Esophagus muscularis mucosa (tissue), 4 donors: ENCODE measurements at regions not wholly inside any gene's neighbourhood (a gene's known extent, or its start where the extent isn't known, plus 50 kb on each side); places are given as distances from the start of the nearest gene placed in this dataset.

Source experiments
- EP300 ChIP-seq: sonication (generic); formaldehyde crosslinking; IDR thresholded peaks from one replicate; pipeline ENCODE4 v1.6.1; 2017; ENCODE audit warnings: antibody characterized with exemption
- POLR2A ChIP-seq: fragments of 450-650 bp; IDR thresholded peaks from one replicate; pipeline ENCODE4 v1.6.1; 2017; ENCODE audit warnings: antibody characterized with exemption, moderate library complexity, mild to moderate bottlenecking, low read depth
- TF ChIP-seq, protein P1 (sequence below), 3 experiments: fragments of 200-600 bp in 2 of 3; fragments of 450-650 bp in 1 of 3; sonication (generic) in 2 of 3; IDR thresholded peaks; one replicate each; pipeline ENCODE4 v1.5.1; 2017 to 2019; ENCODE audit warnings: antibody characterized with exemption in 3 of 3, mild to moderate bottlenecking in 2 of 3, moderate library complexity in 1 of 3

GRCh38 chr9:109972026-109972882 lies 192.3 kb downstream of the PALM2AKAP2 start:
- TF ChIP-seq POLR2A (no peak), EP300 (no peak)
- TF ChIP-seq, protein P1, sequence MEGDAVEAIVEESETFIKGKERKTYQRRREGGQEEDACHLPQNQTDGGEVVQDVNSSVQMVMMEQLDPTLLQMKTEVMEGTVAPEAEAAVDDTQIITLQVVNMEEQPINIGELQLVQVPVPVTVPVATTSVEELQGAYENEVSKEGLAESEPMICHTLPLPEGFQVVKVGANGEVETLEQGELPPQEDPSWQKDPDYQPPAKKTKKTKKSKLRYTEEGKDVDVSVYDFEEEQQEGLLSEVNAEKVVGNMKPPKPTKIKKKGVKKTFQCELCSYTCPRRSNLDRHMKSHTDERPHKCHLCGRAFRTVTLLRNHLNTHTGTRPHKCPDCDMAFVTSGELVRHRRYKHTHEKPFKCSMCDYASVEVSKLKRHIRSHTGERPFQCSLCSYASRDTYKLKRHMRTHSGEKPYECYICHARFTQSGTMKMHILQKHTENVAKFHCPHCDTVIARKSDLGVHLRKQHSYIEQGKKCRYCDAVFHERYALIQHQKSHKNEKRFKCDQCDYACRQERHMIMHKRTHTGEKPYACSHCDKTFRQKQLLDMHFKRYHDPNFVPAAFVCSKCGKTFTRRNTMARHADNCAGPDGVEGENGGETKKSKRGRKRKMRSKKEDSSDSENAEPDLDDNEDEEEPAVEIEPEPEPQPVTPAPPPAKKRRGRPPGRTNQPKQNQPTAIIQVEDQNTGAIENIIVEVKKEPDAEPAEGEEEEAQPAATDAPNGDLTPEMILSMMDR (IDR thresholded peaks at IDR 0.05) = no peak
